Omental fat pad (tissue), 3 donors: ENCODE measurements at regions not wholly inside any gene's neighbourhood (a gene's known extent, or its start where the extent isn't known, plus 50 kb on each side); places are given as distances from the start of the nearest gene placed in this dataset.

Experiments used
- ATAC-seq: fragments of 150-250 bp; one replicate; pipeline ENCODE4 v1.9.1; 2016; ENCODE audit warnings: mild to moderate bottlenecking, moderate library complexity; ENCODE audit not compliant: low FRiP score
- DNase-seq: peaks from one replicate; pipeline ENCODE4 v3.0.0-alpha.2; 2019; ENCODE audit warnings: low spot score
- TF ChIP-seq, protein P1 (sequence below), 3 donors: fragments of 450-650 bp; IDR thresholded peaks; one replicate each; pipeline ENCODE4 v1.5.1; 2016 to 2017; ENCODE audit warnings: antibody characterized with exemption in 3 of 3, mild to moderate bottlenecking in 3 of 3, moderate library complexity in 2 of 3

DNA sequence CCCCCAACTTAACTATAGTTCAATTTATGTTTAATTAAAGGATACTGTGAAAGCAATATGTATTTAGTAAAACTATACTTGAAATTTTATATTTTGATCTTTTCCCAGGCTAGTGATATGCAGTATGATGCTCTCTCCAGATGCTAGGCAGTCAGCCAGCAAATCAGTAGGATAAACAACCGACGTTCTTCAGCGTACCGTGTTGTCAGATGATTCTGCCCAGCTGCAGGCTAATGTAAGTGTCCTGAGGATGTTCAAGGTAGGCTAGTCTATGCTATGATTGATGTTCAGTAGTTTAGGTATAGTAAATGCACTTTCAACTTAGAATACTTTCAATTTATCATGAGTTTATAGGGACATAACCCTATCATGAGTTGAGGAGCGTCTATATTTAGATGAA, 762.6 kb downstream of the MRPL39 start:
- no peak for DNase-seq
- TF ChIP-seq, protein P1, sequence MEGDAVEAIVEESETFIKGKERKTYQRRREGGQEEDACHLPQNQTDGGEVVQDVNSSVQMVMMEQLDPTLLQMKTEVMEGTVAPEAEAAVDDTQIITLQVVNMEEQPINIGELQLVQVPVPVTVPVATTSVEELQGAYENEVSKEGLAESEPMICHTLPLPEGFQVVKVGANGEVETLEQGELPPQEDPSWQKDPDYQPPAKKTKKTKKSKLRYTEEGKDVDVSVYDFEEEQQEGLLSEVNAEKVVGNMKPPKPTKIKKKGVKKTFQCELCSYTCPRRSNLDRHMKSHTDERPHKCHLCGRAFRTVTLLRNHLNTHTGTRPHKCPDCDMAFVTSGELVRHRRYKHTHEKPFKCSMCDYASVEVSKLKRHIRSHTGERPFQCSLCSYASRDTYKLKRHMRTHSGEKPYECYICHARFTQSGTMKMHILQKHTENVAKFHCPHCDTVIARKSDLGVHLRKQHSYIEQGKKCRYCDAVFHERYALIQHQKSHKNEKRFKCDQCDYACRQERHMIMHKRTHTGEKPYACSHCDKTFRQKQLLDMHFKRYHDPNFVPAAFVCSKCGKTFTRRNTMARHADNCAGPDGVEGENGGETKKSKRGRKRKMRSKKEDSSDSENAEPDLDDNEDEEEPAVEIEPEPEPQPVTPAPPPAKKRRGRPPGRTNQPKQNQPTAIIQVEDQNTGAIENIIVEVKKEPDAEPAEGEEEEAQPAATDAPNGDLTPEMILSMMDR (IDR thresholded peaks at IDR 0.05) = no peak
- no peak for ATAC-seq

DNA sequence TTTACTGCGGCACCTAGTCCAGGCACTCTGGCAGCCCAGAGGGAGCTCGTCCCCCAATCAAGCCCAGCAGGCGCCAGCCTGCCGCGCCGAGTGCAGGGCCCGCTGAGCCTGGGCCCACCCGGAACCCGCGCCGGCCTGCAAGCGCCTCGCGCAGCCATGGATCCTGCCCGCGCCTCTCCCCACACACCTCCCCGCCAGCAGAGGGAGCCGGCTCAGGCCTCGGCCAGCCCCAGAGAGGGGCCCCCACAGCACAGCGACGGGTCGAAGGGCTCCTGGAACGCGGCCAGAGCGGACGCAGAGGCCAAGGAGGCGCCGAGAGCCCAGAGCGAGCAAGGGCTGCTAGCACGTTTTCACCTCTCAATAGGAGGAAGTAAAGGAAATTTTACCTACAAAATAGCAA, 767.0 kb downstream of the MRPL39 start:
- no peak for ATAC-seq
- no peak for DNase-seq
- TF ChIP-seq, protein P1 (IDR thresholded peaks at IDR 0.05) = no peak

DNA sequence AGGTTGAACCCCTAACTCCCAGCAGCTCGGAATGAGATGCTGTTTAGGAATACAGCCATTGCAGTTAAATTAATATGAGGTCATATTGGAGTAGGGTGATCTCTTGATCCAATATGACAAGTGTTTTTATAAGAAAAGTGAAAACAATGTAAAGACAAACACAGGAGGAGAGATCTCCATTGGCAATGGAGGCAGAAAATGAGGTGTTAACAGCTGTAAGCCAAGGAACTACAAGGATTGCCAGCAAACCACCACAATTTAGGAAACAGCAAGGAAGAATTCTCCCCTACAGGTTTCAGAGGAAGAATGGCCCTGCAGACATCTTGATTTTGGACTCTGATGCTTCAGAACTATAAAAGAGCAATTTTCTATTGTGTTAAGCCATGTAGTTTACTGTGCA, 774.3 kb downstream of the MRPL39 start:
- ATAC-seq (no peak), DNase-seq (no peak)
- TF ChIP-seq, protein P1 (IDR thresholded peaks at IDR 0.05) = no peak

DNA sequence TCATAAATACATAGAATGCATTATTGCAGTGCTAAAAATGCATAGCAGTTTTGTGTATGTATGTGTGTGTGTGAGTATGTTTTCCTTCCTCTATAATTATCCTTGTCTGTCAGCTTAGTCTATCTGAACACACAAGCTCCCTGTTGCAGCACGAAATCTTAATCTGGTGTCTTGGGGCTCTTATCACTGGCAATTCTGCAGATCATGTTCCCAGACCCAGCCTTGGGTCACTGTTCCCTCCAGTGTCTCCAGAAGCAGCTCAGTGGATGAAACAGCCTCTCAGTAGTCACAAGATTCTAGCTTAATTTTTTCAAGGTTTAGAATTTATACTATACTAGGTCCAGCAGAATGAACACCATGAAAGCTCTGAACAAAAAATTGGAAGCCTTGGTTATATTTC, 777.9 kb downstream of the MRPL39 start:
- DNase-seq = no peak
- ATAC-seq = no peak
- TF ChIP-seq, protein P1 (IDR thresholded peaks at IDR 0.05) = no peak

DNA sequence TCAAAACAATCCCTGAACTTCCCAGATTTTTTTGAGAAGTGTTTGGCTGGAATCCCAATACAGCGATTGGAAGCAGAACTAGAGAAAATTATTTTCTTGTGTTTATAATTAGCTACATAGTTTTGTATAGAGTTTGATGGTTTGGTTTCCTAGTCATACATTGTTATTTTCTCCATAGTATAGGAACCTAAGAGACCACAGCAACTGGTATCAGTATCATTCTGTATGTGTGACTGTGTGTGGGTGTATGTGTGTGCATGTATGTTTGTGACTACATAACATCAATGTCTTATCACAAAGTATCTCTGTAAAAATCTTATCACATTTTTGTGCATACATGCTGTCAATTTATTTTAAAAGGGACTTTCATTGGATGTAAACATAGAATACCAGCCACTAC, 780.5 kb downstream of the MRPL39 start:
- no peak for DNase-seq
- no peak for ATAC-seq
- TF ChIP-seq, protein P1 (IDR thresholded peaks at IDR 0.05) = no peak

DNA sequence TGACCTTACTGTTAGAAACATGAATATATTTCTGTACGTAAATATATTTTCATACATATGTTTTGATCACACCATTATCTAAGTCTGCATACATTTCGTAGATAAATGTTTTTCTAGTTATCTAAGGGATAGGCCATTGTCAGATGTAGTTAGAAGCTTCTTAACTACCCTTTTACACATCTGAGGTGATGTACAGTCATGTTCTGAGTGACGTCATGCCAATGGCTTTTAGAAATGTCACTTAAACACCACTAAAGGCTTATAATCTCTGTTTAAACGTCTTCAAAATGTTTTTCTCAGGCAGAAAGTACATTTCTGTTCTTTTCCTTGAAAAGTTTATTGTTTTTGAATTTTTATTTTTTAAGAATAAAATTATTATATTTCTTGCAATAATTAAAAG, 781.9 kb downstream of the MRPL39 start:
- no peak for ATAC-seq
- TF ChIP-seq, protein P1 (IDR thresholded peaks at IDR 0.05) = no peak

DNA sequence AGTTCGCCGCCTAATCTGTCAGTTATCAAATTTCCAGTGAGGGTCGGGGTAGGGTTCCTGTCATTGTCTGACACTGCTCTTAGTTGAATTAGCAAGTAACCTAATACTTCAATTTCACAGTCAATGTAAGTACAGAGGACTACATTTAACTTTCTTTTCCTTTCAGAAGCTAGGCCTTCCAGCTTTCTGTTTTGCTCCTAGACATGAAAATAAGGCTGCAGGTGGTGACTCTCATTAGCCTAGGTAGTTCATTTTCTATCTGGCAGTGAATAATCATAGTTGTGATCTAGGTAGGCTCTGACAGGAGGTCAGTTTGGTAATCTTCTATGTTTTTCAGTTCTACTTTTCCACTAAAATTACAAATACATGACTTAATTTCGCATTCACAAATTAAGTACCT, 783.1 kb downstream of the MRPL39 start:
- DNase-seq (no peak), ATAC-seq (no peak)
- TF ChIP-seq, protein P1 (IDR thresholded peaks at IDR 0.05) = no peak

More for the DNA sequence above, 781.9 kb downstream of the MRPL39 start:
- no peak for DNase-seq
